A673 (cell line): ENCODE measurements at regions not wholly inside any gene's neighbourhood (a gene's known extent, or its start where the extent isn't known, plus 50 kb on each side); places are given as distances from the start of the nearest gene placed in this dataset.

Experiments
- BruUV-seq: library from RNA; stranded (reverse); fragments of 400-500 nt; replicated peaks from 2 replicates; lab custom pipeline; 2021; lab: Mats Ljungman, UMichigan
- CTCF ChIA-PET: fragments of 300-600 bp; sonication (Branson Sonifier 250); formaldehyde crosslinking; loops from one replicate; lab custom pipeline; 2022; ENCODE audit warnings: antibody characterized with exemption; lab: Charles Lee
- POLR2A ChIA-PET: fragments of 300-600 bp; sonication (Branson Sonifier 250); formaldehyde crosslinking; loops from one replicate; lab custom pipeline; 2022; ENCODE audit warnings: antibody characterized with exemption; ENCODE audit not compliant: low non-redundant PET; lab: Charles Lee
- DNase-seq: peaks from one replicate; pipeline ENCODE4 v3.0.0-alpha.2; 2015; ENCODE audit warnings: low spot score
- H3K27ac ChIP-seq: fragments of 200-600 bp; sonication (generic); 2 replicates; pipeline ENCODE4 v1.5.1; 2016; ENCODE audit warnings: mixed run types, low read depth, mild to moderate bottlenecking, mixed read lengths, antibody characterized with exemption, low read length; ENCODE audit not compliant: poor library complexity, severe bottlenecking
- H3K27me3 ChIP-seq: fragments of 200-600 bp; sonication (generic); replicated peaks from 2 replicates; pipeline ENCODE4 v1.6.1; 2017; ENCODE audit warnings: mixed run types, low read depth, mild to moderate bottlenecking, mixed read lengths, antibody characterized with exemption, low read length; ENCODE audit not compliant: insufficient read depth, poor library complexity
- H3K36me3 ChIP-seq: fragments of 200-600 bp; sonication (generic); 2 replicates; pipeline ENCODE4 v1.6.1; 2016; ENCODE audit warnings: mixed run types, mild to moderate bottlenecking, mixed read lengths, antibody characterized with exemption, low read length; ENCODE audit not compliant: insufficient read depth, poor library complexity, severe bottlenecking
- H3K4me1 ChIP-seq: fragments of 200-600 bp; sonication (generic); 2 replicates; pipeline ENCODE4 v1.6.1; 2017; ENCODE audit warnings: mixed run types, mild to moderate bottlenecking, mixed read lengths, antibody characterized with exemption, low read length; ENCODE audit not compliant: insufficient read depth, poor library complexity, severe bottlenecking
- H3K4me3 ChIP-seq: fragments of 200-600 bp; sonication (generic); 2 replicates; pipeline ENCODE4 v1.5.1; 2016; ENCODE audit warnings: low read depth, mixed run types, mild to moderate bottlenecking, mixed read lengths, low read length; ENCODE audit not compliant: poor library complexity, severe bottlenecking
- H3K9me3 ChIP-seq: fragments of 200-600 bp; sonication (generic); 2 replicates; pipeline ENCODE4 v1.6.1; 2016; ENCODE audit warnings: mixed run types, low read depth, mild to moderate bottlenecking, mixed read lengths, antibody characterized with exemption, low read length; ENCODE audit not compliant: poor library complexity, severe bottlenecking
- EZH2 ChIP-seq: fragments of 200-600 bp; sonication (generic); IDR thresholded peaks from 2 replicates; pipeline ENCODE4 v1.6.1; 2017; ENCODE audit warnings: borderline replicate concordance, low read depth, mild to moderate bottlenecking, mixed read lengths, antibody characterized with exemption, low read length; ENCODE audit not compliant: poor library complexity, severe bottlenecking
- intact Hi-C: fragments of 100-400 bp; cut with micrococcal nuclease; formaldehyde crosslinking; loops from one replicate; pipeline ENCODE4 v1.10.0; 2022; ENCODE audit not compliant: unreplicated experiment
- TF ChIP-seq, protein P1 (sequence below): fragments of 300-800, 200-600 bp; sonication (generic); conservative IDR thresholded peaks from 2 replicates; pipeline ENCODE4 v1.5.1; 2017; ENCODE audit warnings: low read depth, mild to moderate bottlenecking, antibody characterized with exemption, low read length, moderate library complexity, mixed read lengths

DNA sequence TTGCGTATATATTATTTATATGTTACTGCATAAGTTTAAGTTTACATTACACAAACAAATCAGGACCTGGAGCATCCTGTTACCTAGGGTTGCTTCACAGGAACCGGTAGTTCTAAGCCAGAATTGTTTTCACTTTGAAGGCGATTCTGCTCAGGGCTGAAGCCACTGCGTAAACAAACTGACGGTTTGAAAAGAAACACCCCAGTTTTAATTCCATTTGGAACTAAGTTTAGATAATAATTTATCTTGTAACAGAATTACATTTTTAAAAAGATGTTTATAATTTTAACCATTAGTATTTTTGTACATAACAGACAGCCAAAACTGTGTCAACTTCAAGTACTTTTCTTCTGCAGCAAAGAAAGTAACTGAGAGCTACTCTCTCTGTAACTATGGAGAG is 282.1 kb upstream of the LYPLAL1 start:
- intact Hi-C loops, result no loop called here
- H3K27me3 ChIP-seq, result peaks cover 39% of the 10 kb centered on the region
- CTCF ChIA-PET, result no interaction called here

DNA sequence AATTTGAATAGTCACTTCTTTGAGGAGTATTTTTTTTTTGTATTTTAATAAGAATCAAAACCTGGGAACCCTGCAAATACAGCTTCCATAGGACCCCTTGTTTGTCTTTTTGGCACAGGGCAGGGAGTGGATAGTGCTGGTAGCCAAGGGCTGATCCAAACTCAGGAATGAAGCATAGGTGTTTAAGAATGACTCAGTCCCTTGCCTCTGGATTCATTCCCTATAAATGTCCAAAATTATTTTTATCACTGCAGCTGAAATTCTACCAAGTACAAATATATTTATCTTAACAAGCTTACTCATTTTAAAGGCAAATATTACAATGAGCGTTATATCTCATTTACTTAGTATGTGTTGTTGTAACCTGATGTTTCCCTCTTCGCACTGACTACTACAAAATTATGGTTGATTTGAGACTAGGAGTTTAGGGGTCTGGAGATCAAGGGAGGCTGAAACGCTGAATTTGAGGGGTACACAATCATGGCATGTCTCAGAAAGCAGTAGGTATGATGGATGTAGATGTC is 278.6 kb upstream of the LYPLAL1 start:
- DNase-seq, result no peak
- CTCF ChIA-PET, result no interaction called here
- Histone ChIP-seq H3K4me1 (no peaks in the 10 kb centered on the region), H3K27ac (no peak overlapping the region), H3K27me3 (peaks cover 59% of the 10 kb centered on the region), H3K36me3 (no peaks in the 10 kb centered on the region), H3K9me3 (no peaks in the 10 kb centered on the region), H3K4me3 (no peak overlapping the region)
- POLR2A ChIA-PET, result no interaction called here
- intact Hi-C loops, result no loop called here
- no TSS peak for BruUV-seq
- TF ChIP-seq, protein P1, sequence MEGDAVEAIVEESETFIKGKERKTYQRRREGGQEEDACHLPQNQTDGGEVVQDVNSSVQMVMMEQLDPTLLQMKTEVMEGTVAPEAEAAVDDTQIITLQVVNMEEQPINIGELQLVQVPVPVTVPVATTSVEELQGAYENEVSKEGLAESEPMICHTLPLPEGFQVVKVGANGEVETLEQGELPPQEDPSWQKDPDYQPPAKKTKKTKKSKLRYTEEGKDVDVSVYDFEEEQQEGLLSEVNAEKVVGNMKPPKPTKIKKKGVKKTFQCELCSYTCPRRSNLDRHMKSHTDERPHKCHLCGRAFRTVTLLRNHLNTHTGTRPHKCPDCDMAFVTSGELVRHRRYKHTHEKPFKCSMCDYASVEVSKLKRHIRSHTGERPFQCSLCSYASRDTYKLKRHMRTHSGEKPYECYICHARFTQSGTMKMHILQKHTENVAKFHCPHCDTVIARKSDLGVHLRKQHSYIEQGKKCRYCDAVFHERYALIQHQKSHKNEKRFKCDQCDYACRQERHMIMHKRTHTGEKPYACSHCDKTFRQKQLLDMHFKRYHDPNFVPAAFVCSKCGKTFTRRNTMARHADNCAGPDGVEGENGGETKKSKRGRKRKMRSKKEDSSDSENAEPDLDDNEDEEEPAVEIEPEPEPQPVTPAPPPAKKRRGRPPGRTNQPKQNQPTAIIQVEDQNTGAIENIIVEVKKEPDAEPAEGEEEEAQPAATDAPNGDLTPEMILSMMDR, result no peak
- no peak for TF ChIP-seq EZH2

More for the DNA sequence above, 282.1 kb upstream of the LYPLAL1 start:
- H3K36me3 ChIP-seq, result no peaks in the 10 kb centered on the region
- no peaks in the 10 kb centered on the region for H3K4me1 ChIP-seq
- H3K4me3 ChIP-seq, result no peak overlapping the region
- no peaks in the 10 kb centered on the region for H3K9me3 ChIP-seq
- TF ChIP-seq, protein P1, result no peak
- TF ChIP-seq EZH2, result no peak
- no peak for DNase-seq
- BruUV-seq, result no TSS peak
- POLR2A ChIA-PET, result no interaction called here
- H3K27ac ChIP-seq, result no peak overlapping the region

DNA sequence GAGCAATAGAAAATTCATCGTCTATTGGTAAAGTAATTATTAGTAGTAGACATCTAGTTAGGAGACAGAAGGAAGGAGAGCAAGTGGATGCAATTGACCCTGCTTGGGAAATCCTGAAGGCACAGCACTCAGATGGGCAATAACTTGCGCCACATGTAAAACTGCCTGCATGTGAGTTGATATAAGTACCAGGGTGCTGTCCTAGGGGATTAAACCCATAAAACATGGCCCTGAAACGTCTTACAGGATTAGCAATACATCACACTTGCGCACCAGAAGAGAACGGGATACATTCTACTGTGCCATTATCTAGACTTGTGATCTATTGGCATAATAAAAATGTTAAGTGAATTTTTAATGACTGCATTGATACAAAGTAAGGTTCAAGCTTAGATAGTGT is 277.5 kb upstream of the LYPLAL1 start:
- ChIA-PET POLR2A (no interaction called here), CTCF (no interaction called here)
- no TSS peak for BruUV-seq
- Histone ChIP-seq H3K9me3 (no peaks in the 10 kb centered on the region), H3K36me3 (no peaks in the 10 kb centered on the region), H3K4me1 (no peaks in the 10 kb centered on the region), H3K27me3 (peaks cover 59% of the 10 kb centered on the region), H3K27ac (no peak overlapping the region), H3K4me3 (no peak overlapping the region)
- no peak for DNase-seq
- intact Hi-C loops, result no loop called here
- no peak for TF ChIP-seq EZH2
- TF ChIP-seq, protein P1, result no peak
